Endothelial cell (in vitro differentiated cells): ENCODE measurements at regions not wholly inside any gene's neighbourhood (a gene's known extent, or its start where the extent isn't known, plus 50 kb on each side); places are given as distances from the start of the nearest gene placed in this dataset.
"Not testable (repeated sequence)": the region's sequence is repeated elsewhere in the genome, so short reads cannot be mapped to it uniquely, and the experiment has no call there.

ENCODE experiments used
- DNase-seq: peaks from one replicate; pipeline ENCODE4 v3.0.0; 2021; ENCODE audit warnings: low spot score
- H3K27ac Mint-ChIP-seq: one replicate; pipeline ENCODE4 v1.8.0; 2021; ENCODE audit warnings: mixed read lengths, inconsistent platforms; ENCODE audit not compliant: unreplicated experiment
- H3K27me3 Mint-ChIP-seq: one replicate; pipeline ENCODE4 v1.8.0; 2021; ENCODE audit warnings: mild to moderate bottlenecking, moderate library complexity, mixed read lengths, inconsistent platforms; ENCODE audit not compliant: unreplicated experiment
- H3K36me3 Mint-ChIP-seq: one replicate; pipeline ENCODE4 v1.8.0; 2021; ENCODE audit warnings: mild to moderate bottlenecking, low read depth, mixed read lengths, inconsistent platforms; ENCODE audit not compliant: unreplicated experiment
- H3K4me1 Mint-ChIP-seq: one replicate; pipeline ENCODE4 v1.8.0; 2021; ENCODE audit warnings: mild to moderate bottlenecking, mixed read lengths, inconsistent platforms; ENCODE audit not compliant: unreplicated experiment
- H3K4me3 Mint-ChIP-seq: one replicate; pipeline ENCODE4 v1.8.0; 2021; ENCODE audit warnings: mild to moderate bottlenecking, mixed read lengths, inconsistent platforms; ENCODE audit not compliant: unreplicated experiment
- H3K9me3 Mint-ChIP-seq: one replicate; pipeline ENCODE4 v1.8.0; 2021; ENCODE audit warnings: mixed read lengths, inconsistent platforms; ENCODE audit not compliant: unreplicated experiment
- CTCF ChIP-seq: fragments of 200-600 bp; sonication (generic); IDR thresholded peaks from one replicate; pipeline ENCODE4 v1.5.0; 2021; ENCODE audit warnings: antibody characterized with exemption; ENCODE audit not compliant: unreplicated experiment

- no peak for DNase-seq
- Mint-ChIP-seq H3K9me3 (no peaks in the 10 kb centered on the region), H3K27me3 (peaks cover 3% of the 10 kb centered on the region), H3K4me3 (no peak overlapping the region), H3K4me1 (peaks cover 31% of the 10 kb centered on the region), H3K27ac (no peak overlapping the region), H3K36me3 (peaks cover 7% of the 10 kb centered on the region)
- TF ChIP-seq CTCF: no peak
Measured at GRCh38 chr21:31515253-31515652, 144.2 kb upstream of the SOD1 start.

GRCh38 chr21:31514598-31514997 is 144.9 kb upstream of the SOD1 start:
- no peak overlapping the region for H3K27ac Mint-ChIP-seq

DNA sequence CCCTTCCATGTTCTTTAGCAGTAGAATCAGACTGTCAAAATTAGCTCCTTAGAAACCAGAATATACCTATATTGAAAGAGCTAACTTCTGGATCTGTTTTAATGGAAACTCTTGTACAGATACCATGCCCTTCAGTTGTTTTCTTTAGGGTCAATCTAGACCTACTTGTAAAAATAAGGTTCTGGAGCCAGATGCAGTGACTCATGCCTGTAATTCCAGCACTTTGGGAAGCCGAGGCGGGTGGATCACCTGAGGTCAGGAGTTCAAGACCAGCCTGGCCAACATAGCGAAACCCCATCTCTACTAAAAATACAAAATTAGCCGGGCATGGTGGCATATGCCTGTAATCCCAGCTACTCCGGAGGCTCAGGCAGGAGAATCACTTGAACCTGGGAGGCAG is 146.0 kb upstream of the SOD1 start:
- H3K4me3 Mint-ChIP-seq, H3K27me3 Mint-ChIP-seq, H3K27ac Mint-ChIP-seq, H3K36me3 Mint-ChIP-seq, DNase-seq, H3K9me3 Mint-ChIP-seq: not testable (repeated sequence)
- H3K4me1 Mint-ChIP-seq: peaks cover 43% of the 10 kb centered on the region

More at GRCh38 chr21:31514598-31514997, 144.9 kb upstream of the SOD1 start:
- H3K4me1 Mint-ChIP-seq: peaks cover 34% of the 10 kb centered on the region
- peaks cover 10% of the 10 kb centered on the region for H3K36me3 Mint-ChIP-seq
- peaks cover 5% of the 10 kb centered on the region for H3K27me3 Mint-ChIP-seq
- peak; percentile 21 for DNase-seq
- H3K9me3 Mint-ChIP-seq: no peaks in the 10 kb centered on the region
- no peak for TF ChIP-seq CTCF
- no peak overlapping the region for H3K4me3 Mint-ChIP-seq

DNA sequence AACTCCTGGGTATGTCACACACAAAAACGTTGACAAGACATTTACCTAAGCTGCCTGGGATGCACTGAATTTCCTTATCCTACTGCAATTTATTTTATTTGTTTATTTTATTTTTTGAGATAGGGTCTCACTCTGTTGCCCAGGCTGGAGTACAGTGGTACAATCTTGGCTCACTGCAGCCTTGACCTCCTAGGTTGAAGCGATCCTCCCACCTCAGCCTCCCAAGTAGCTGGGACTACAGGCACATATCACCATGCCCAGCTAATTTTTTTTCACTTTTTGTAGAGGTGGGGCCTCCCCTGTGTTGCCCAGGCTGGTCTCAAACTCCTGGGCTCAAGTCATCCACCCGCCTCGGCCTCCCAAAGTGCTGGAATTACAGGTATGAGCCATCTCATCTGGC is 147.5 kb upstream of the SOD1 start:
- H3K9me3 Mint-ChIP-seq, H3K27ac Mint-ChIP-seq, DNase-seq, H3K4me3 Mint-ChIP-seq, H3K27me3 Mint-ChIP-seq: not testable (repeated sequence)
- Mint-ChIP-seq H3K36me3 (peaks cover 14% of the 10 kb centered on the region), H3K4me1 (peaks cover 43% of the 10 kb centered on the region)

DNA sequence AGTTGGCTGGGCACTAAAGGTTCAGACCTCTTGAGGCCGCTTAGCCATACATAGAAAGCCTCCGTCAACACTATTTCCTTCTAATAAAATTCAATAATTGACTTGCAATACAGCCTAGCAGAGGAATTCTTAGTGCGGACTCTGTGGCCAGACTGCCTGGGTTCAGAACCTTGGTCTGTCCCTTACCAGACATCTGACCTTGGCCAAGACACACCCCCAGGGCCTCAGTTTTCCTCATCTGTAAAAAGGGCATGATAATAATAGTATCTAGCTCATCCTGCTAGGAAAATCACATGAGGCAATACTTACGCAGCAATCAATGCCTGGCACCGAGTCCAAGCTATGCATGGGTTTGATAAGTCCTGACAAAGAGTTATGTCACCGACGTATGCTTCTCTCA is 148.2 kb upstream of the SOD1 start:
- H3K4me3 Mint-ChIP-seq: no peak overlapping the region
- peaks cover 41% of the 10 kb centered on the region for H3K4me1 Mint-ChIP-seq
- no peak for DNase-seq
- peaks cover 16% of the 10 kb centered on the region for H3K36me3 Mint-ChIP-seq
- peaks cover 8% of the 10 kb centered on the region for H3K27me3 Mint-ChIP-seq
- TF ChIP-seq CTCF: no peak
- no peaks in the 10 kb centered on the region for H3K9me3 Mint-ChIP-seq
- no peak overlapping the region for H3K27ac Mint-ChIP-seq

DNA sequence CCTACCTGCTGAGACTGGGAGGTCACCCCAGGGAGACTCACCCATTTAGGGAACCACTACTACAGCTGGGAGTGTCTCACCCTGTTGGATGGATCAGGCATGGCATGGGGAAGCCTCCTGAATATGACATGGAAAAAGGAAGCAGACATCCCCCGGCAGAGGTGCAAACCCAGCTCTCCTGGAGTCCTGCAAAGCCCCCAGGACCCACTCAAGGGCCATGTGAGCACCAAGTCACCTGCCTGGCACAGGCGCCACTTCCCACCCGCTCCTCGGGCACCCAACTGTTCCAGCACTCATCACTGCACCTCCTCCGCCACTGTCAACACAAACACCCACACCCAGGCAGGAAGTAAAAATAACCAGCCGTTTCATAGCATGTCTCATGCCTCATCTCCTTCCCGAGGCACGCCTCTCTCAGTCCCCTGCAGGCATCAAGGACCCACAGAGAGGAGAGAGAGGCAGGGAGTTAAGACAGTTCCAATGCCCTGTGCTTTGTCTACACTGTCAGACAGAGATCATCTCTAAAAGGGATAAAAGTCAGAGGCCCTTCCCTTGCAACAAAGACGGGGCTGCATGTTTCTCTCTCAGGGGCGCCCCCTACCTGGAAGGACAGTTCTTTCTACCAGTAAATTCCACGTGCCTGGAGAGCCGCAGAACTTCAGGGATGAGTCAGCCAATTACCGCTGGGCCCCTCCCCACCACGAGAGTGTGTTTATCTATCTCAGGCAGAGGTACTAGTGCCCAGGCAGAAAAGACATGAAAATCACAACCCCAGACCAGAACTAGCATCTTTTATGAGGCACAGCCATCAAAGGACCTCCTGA is 150.1 kb upstream of the SOD1 start:
- peaks cover 19% of the 10 kb centered on the region for H3K36me3 Mint-ChIP-seq
- H3K27me3 Mint-ChIP-seq: peaks cover 11% of the 10 kb centered on the region
- peaks cover 40% of the 10 kb centered on the region for H3K4me1 Mint-ChIP-seq

More for the DNA sequence above, 150.1 kb upstream of the SOD1 start:
- Mint-ChIP-seq H3K4me3 (no peak overlapping the region), H3K27ac (no peak overlapping the region), H3K9me3 (no peaks in the 10 kb centered on the region)
- DNase-seq: peak; percentile 23
- TF ChIP-seq CTCF: no peak
